ENCODE measurements at regions not wholly inside any gene's neighbourhood (a gene's known extent, or its start where the extent isn't known, plus 50 kb on each side); places are given as distances from the start of the nearest gene placed in this dataset.

- TF ChIP-seq CTCF (IDR thresholded peaks at IDR 0.05 in 8 of 11, conservative IDR thresholded peaks at IDR 0.05 in 3 of 11) (no peak), POLR2A (IDR thresholded peaks at IDR 0.05) (no peak), POLR2AphosphoS5 (IDR thresholded peaks at IDR 0.05) (no peak)
- H3K4me1 ChIP-seq, result no peaks in the 10 kb centered on the region
- no peak overlapping the region for H3K27ac ChIP-seq
- no peak for DNase-seq
- H3K9me3 ChIP-seq, result no peaks in the 10 kb centered on the region
- H3K36me3 ChIP-seq, result no peaks in the 10 kb centered on the region
- WGBS, 5 donors, result 37 to 48% (median 45%) methylated on average over 5 of the region's 5 CpGs
- H3K27me3 ChIP-seq (replicated peaks in 1 of 7), result peaks cover 0 to 48% (median 0%) of the 10 kb centered on the region in 7 donors
- intact Hi-C loops (cut with DNase I; ENCODE audit: low total_unique reads), result no loop called here
- no peak overlapping the region for H3K4me3 ChIP-seq
Measured at GRCh38 chrX:153244767-153245166, 65.7 kb downstream of the MAGEA1 start.

GRCh38 chrX:153238361-153238760 lies 59.3 kb downstream of the MAGEA1 start:
- intact Hi-C loops (cut with DNase I; ENCODE audit: low total_unique reads), result no loop called here
- Histone ChIP-seq H3K36me3 (no peaks in the 10 kb centered on the region), H3K27ac (no peak overlapping the region), H3K4me3 (no peak overlapping the region), H3K9me3 (no peaks in the 10 kb centered on the region), H3K27me3 (replicated peaks in 1 of 7) (peaks cover 0 to 39% (median 0%) of the 10 kb centered on the region in 7 donors), H3K4me1 (no peaks in the 10 kb centered on the region)
- no peak for DNase-seq
- WGBS, 5 donors, result 64 to 92% (median 83%) methylated on average over 2 of the region's 2 CpGs
- TF ChIP-seq CTCF (IDR thresholded peaks at IDR 0.05 in 8 of 11, conservative IDR thresholded peaks at IDR 0.05 in 3 of 11) (no peak), POLR2A (IDR thresholded peaks at IDR 0.05) (no peak), POLR2AphosphoS5 (IDR thresholded peaks at IDR 0.05) (no peak)

Data from spleen (tissue), 11 donors.